ENCODE measurements at regions not wholly inside any gene's neighbourhood (a gene's known extent, or its start where the extent isn't known, plus 50 kb on each side); places are given as distances from the start of the nearest gene placed in this dataset.
A peak's percentile ranks its signal among the peaks of the same experiment; 100 is the strongest.

DNA sequence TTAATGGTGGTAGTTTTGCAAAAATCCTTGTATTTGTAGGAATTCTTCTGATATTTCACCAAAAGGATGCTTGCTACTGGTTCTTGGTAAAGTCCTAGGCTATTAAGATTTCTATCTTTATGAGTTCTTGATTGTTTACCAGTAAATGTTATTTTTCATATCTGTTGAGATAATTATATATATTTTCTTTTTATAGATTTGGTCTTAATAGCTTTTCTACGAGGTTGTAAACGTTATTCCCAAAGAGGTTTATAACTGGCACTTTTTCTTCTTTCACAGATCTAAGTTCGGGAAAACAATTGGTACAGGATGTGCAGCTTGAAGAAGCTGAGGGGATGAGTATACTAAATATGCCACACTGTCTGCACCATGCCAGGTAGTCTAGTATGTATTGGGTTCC lies 55.1 kb upstream of the HBS1L start:
- no peak overlapping the region for H3K4me3 ChIP-seq (ENCODE audit: low read depth, low read length, poor library complexity, severe bottlenecking)
- H3K27ac ChIP-seq (ENCODE audit: low read depth, low read length, poor library complexity, severe bottlenecking) = no peak overlapping the region
- TF ChIP-seq CTCF (IDR thresholded peaks at IDR 0.05; ENCODE audit: low read length) = no peak
- H3K36me3 ChIP-seq (ENCODE audit: insufficient read depth, low read length) = no peaks in the 10 kb centered on the region
- 0 out of 2 replicates have a peak overlapping the region, but pooled peaks have one; percentile 30 for H2AFZ ChIP-seq (ENCODE audit: low read length)
- H3F3A ChIP-seq (ENCODE audit: insufficient read depth, low read length) = no peaks in the 10 kb centered on the region
- H3K9me2 ChIP-seq (ENCODE audit: low read depth, low read length) = no peaks in the 10 kb centered on the region
- no peak overlapping the region for H3K9ac ChIP-seq (ENCODE audit: low read length)
- no peaks in the 10 kb centered on the region for H4K20me1 ChIP-seq (ENCODE audit: insufficient read depth, low read length)
- peaks cover 5% of the 10 kb centered on the region; the same call in 1 of the 2 replicates for H3K9me3 ChIP-seq (ENCODE audit: low read length)
- H3K4me1 ChIP-seq (ENCODE audit: insufficient read depth, low read length, severe bottlenecking) = peaks cover 38% of the 10 kb centered on the region
- no peaks in the 10 kb centered on the region for H3K79me2 ChIP-seq (ENCODE audit: insufficient read depth, low read length)
- H3K27me3 ChIP-seq (ENCODE audit: insufficient read depth, low read length) = no peaks in the 10 kb centered on the region
- H3K4me2 ChIP-seq (ENCODE audit: low read length) = no peak overlapping the region

DNA sequence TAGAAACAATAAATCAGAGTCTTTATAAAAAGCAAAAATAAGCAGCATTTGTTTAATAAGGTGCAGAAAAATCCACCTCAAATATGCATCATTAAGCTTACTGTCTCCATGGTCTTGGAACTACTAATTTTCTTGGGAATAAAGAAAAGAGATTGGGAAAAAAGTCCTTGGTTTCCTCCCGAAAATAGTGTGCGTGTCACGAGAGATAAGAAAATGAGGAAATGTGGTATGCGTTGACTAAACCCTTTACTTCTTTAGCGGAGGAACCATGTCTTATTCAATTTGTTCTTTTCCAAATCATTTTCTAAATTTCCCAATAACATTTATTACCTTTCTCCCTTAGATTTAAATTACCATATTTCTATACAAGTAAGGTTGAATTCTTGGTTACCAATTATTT lies 54.1 kb upstream of the HBS1L start:
- H2AFZ ChIP-seq (ENCODE audit: low read length) = peak overlapping the region; percentile 71; the same call in 1 of the 2 replicates
- H3K9ac ChIP-seq (ENCODE audit: low read length) = no peak overlapping the region
- peaks cover 38% of the 10 kb centered on the region for H3K4me1 ChIP-seq (ENCODE audit: insufficient read depth, low read length, severe bottlenecking)
- H3K36me3 ChIP-seq (ENCODE audit: insufficient read depth, low read length) = no peaks in the 10 kb centered on the region
- H3K9me2 ChIP-seq (ENCODE audit: low read depth, low read length) = no peaks in the 10 kb centered on the region
- no peaks in the 10 kb centered on the region for H3F3A ChIP-seq (ENCODE audit: insufficient read depth, low read length)
- no peaks in the 10 kb centered on the region for H3K27me3 ChIP-seq (ENCODE audit: insufficient read depth, low read length)
- no peak overlapping the region for H3K4me2 ChIP-seq (ENCODE audit: low read length)
- H3K4me3 ChIP-seq (ENCODE audit: low read depth, low read length, poor library complexity, severe bottlenecking) = no peak overlapping the region
- TF ChIP-seq CTCF (IDR thresholded peaks at IDR 0.05; ENCODE audit: low read length) (no peak), EZH2 (IDR thresholded peaks at IDR 0.05; ENCODE audit: borderline replicate concordance, low read length) (no peak)
- no peak overlapping the region for H3K27ac ChIP-seq (ENCODE audit: low read depth, low read length, poor library complexity, severe bottlenecking)
- no peaks in the 10 kb centered on the region for H3K79me2 ChIP-seq (ENCODE audit: insufficient read depth, low read length)
- H4K20me1 ChIP-seq (ENCODE audit: insufficient read depth, low read length) = no peaks in the 10 kb centered on the region
- H3K9me3 ChIP-seq (ENCODE audit: low read length) = peaks cover 5% of the 10 kb centered on the region; the same call in 1 of the 2 replicates

- no peaks in the 10 kb centered on the region for H4K20me1 ChIP-seq (ENCODE audit: insufficient read depth, low read length)
- peaks cover 5% of the 10 kb centered on the region; the same call in 1 of the 2 replicates for H3K9me3 ChIP-seq (ENCODE audit: low read length)
- no peak overlapping the region for H3K4me3 ChIP-seq (ENCODE audit: low read depth, low read length, poor library complexity, severe bottlenecking)
- H3K27ac ChIP-seq (ENCODE audit: low read depth, low read length, poor library complexity, severe bottlenecking) = no peak overlapping the region
- H3K9me2 ChIP-seq (ENCODE audit: low read depth, low read length) = no peaks in the 10 kb centered on the region
- H3K79me2 ChIP-seq (ENCODE audit: insufficient read depth, low read length) = no peaks in the 10 kb centered on the region
- no peaks in the 10 kb centered on the region for H3K36me3 ChIP-seq (ENCODE audit: insufficient read depth, low read length)
- H3K27me3 ChIP-seq (ENCODE audit: insufficient read depth, low read length) = no peaks in the 10 kb centered on the region
- H3F3A ChIP-seq (ENCODE audit: insufficient read depth, low read length) = no peaks in the 10 kb centered on the region
- no peak overlapping the region for H3K4me2 ChIP-seq (ENCODE audit: low read length)
- H3K4me1 ChIP-seq (ENCODE audit: insufficient read depth, low read length, severe bottlenecking) = peaks cover 54% of the 10 kb centered on the region
- no peak overlapping the region for H3K9ac ChIP-seq (ENCODE audit: low read length)
- TF ChIP-seq CTCF (IDR thresholded peaks at IDR 0.05; ENCODE audit: low read length) (no peak), EZH2 (IDR thresholded peaks at IDR 0.05; ENCODE audit: borderline replicate concordance, low read length) (no peak)
- no peak overlapping the region for H2AFZ ChIP-seq (ENCODE audit: low read length)
Measured at GRCh38 chr6:135106611-135107010, 52.0 kb upstream of the HBS1L start.

Measured in OCI-LY1 (cell line).